DOHH2 (cell line): ENCODE measurements at regions not wholly inside any gene's neighbourhood (a gene's known extent, or its start where the extent isn't known, plus 50 kb on each side); places are given as distances from the start of the nearest gene placed in this dataset.

ENCODE experiments used
- H3F3A ChIP-seq: fragments of 200-600 bp; sonication (generic), shearing (Covaris generic); 2 replicates; pipeline ENCODE4 v1.6.0; 2016; ENCODE audit warnings: antibody characterized with exemption, mild to moderate bottlenecking; ENCODE audit not compliant: control insufficient read depth, insufficient read depth
- H3K27ac ChIP-seq: fragments of 200-600 bp; sonication (generic); 2 replicates; pipeline ENCODE4 v1.5.1; 2014; ENCODE audit warnings: low read depth, mild to moderate bottlenecking, low read length, moderate library complexity
- H3K27me3 ChIP-seq: fragments of 200-600 bp; sonication (generic); 2 replicates; pipeline ENCODE4 v1.6.1; 2014; ENCODE audit warnings: mild to moderate bottlenecking, low read length, mixed read lengths; ENCODE audit not compliant: control insufficient read depth
- H3K36me3 ChIP-seq: fragments of 200-600 bp; sonication (generic); 2 replicates; pipeline ENCODE4 v1.6.1; 2014; ENCODE audit warnings: mild to moderate bottlenecking, low read length, moderate library complexity, mixed read lengths; ENCODE audit not compliant: control insufficient read depth
- H3K4me1 ChIP-seq: fragments of 200-600 bp; sonication (generic); 2 replicates; pipeline ENCODE4 v1.6.1; 2014; ENCODE audit warnings: mild to moderate bottlenecking, low read length, mixed read lengths; ENCODE audit not compliant: control insufficient read depth
- H3K4me2 ChIP-seq: fragments of 200-600 bp; sonication (generic); 2 replicates; pipeline ENCODE4 v1.6.0; 2014; ENCODE audit warnings: mild to moderate bottlenecking, low read length, moderate library complexity
- H3K4me3 ChIP-seq: fragments of 200-600 bp; sonication (generic); 2 replicates; pipeline ENCODE4 v1.5.1; 2014; ENCODE audit warnings: mild to moderate bottlenecking, low read length, mixed read lengths
- H3K79me2 ChIP-seq: fragments of 200-600 bp; sonication (generic); 2 replicates; pipeline ENCODE4 v1.6.1; 2014; ENCODE audit warnings: mild to moderate bottlenecking, low read length, mixed read lengths; ENCODE audit not compliant: control insufficient read depth
- H3K9me2 ChIP-seq: fragments of 200-600 bp; sonication (generic); replicated peaks from 2 replicates; pipeline ENCODE4 v1.6.1; 2014; ENCODE audit warnings: mild to moderate bottlenecking, low read length, mixed read lengths; ENCODE audit not compliant: control insufficient read depth
- H3K9me3 ChIP-seq: fragments of 200-600 bp; sonication (generic); 2 replicates; pipeline ENCODE4 v1.6.1; 2014; ENCODE audit warnings: antibody characterized with exemption, low read length, mixed read lengths; ENCODE audit not compliant: control insufficient read depth, insufficient read depth
- H4K20me1 ChIP-seq: fragments of 200-600 bp; sonication (generic); 2 replicates; pipeline ENCODE4 v1.6.0; 2014; ENCODE audit warnings: low read depth, mild to moderate bottlenecking, antibody characterized with exemption, low read length, moderate library complexity; ENCODE audit not compliant: control insufficient read depth, insufficient read depth
- EZH2phosphoT487 ChIP-seq: fragments of 200-600 bp; sonication (generic); IDR thresholded peaks from 2 replicates; pipeline ENCODE4 v1.6.1; 2017; ENCODE audit warnings: borderline replicate concordance, mild to moderate bottlenecking, antibody characterized with exemption, low read length, moderate library complexity, mixed read lengths
- TF ChIP-seq, protein P1 (sequence below): fragments of 200-600 bp; sonication (generic); IDR thresholded peaks from one replicate; pipeline ENCODE4 v1.5.1; 2014; ENCODE audit warnings: antibody characterized with exemption, mild to moderate bottlenecking, low read depth, low read length; ENCODE audit not compliant: poor library complexity, severe bottlenecking

DNA sequence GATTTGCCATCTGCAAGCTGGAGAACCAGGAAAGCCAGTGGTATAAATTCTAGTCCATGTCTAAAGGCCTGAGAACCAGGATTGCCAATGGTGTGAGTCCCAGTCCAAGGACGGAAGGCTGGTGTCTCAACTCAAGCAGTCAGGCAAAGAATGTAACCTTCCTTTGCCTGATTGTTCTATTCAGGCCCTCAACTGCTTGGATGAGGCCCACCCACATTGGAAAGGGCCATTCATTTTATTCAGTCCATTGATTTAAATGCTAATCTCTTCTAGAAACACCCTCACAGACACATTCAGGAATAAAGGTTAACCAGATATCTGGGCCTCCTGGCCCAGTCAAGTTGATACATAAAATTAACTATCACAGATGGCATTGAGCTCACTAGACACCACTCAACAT, 427.8 kb downstream of the ZNF608 start:
- no peaks in the 10 kb centered on the region for H4K20me1 ChIP-seq

DNA sequence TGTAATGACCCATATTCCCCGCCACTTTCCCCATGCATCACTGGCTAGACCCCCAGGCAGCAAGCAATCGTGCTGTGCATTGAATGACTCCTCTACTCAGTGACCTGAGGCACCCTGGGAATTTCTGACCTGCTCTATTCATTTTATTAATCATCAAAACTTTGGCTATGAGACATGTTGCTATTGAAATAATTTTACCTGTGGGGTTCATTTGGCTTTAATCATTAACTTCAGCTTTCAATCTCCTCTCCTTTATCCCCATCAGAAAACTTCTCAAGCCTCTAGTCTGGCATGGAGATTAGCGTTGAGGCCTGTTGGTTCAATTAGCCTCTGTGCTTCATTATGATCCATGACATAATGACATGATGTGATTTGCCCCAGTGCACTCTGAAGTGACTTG, 429.0 kb downstream of the ZNF608 start:
- Histone ChIP-seq H3K4me1 (no peaks in the 10 kb centered on the region), H3K27me3 (no peaks in the 10 kb centered on the region), H3K9me2 (no peaks in the 10 kb centered on the region), H3K79me2 (no peaks in the 10 kb centered on the region), H4K20me1 (no peaks in the 10 kb centered on the region), H3K27ac (no peak overlapping the region), H3F3A (no peaks in the 10 kb centered on the region), H3K9me3 (no peaks in the 10 kb centered on the region), H3K4me2 (no peak overlapping the region), H3K36me3 (no peaks in the 10 kb centered on the region), H3K4me3 (no peak overlapping the region)
- TF ChIP-seq, protein P1, sequence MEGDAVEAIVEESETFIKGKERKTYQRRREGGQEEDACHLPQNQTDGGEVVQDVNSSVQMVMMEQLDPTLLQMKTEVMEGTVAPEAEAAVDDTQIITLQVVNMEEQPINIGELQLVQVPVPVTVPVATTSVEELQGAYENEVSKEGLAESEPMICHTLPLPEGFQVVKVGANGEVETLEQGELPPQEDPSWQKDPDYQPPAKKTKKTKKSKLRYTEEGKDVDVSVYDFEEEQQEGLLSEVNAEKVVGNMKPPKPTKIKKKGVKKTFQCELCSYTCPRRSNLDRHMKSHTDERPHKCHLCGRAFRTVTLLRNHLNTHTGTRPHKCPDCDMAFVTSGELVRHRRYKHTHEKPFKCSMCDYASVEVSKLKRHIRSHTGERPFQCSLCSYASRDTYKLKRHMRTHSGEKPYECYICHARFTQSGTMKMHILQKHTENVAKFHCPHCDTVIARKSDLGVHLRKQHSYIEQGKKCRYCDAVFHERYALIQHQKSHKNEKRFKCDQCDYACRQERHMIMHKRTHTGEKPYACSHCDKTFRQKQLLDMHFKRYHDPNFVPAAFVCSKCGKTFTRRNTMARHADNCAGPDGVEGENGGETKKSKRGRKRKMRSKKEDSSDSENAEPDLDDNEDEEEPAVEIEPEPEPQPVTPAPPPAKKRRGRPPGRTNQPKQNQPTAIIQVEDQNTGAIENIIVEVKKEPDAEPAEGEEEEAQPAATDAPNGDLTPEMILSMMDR: no peak
- TF ChIP-seq EZH2phosphoT487: no peak

More for the DNA sequence above, 427.8 kb downstream of the ZNF608 start:
- Histone ChIP-seq H3F3A (no peaks in the 10 kb centered on the region), H3K4me3 (no peak overlapping the region), H3K9me3 (no peaks in the 10 kb centered on the region), H3K9me2 (no peaks in the 10 kb centered on the region), H3K27ac (no peak overlapping the region), H3K79me2 (no peaks in the 10 kb centered on the region), H3K4me1 (no peaks in the 10 kb centered on the region), H3K36me3 (no peaks in the 10 kb centered on the region), H3K4me2 (no peak overlapping the region), H3K27me3 (no peaks in the 10 kb centered on the region)
- no peak for TF ChIP-seq EZH2phosphoT487
- TF ChIP-seq, protein P1: no peak

DNA sequence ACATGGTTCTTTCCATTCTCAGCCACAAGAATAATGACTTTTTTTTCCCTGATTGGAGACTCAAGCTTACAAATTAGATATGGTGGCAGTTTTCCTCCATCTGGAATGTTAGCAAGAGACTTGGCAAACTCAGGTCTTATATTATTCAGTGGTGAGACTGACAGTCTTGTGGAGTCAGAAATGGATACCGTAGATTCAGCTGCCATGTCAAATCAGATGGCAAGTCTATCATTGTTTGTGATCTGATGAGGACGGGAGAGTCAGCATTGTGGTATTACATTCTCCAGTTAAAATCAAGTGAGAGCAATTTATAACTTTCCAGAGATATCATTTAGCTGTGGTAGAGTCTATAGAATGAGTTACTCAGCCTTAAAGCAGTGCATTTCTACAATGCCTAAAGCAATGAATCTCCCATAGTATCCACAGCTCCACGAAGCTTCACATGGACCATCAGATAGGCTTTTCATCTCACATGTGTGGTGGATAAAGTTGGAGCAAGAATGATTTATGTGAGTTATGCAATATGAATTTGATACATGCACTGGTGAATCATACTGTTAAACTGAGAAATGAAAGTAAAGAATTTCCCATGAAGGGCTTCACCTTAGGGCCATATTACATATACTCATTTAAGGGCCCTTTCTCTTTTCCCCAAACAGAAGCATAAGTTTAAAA, 430.6 kb downstream of the ZNF608 start:
- Histone ChIP-seq H3K36me3 (no peaks in the 10 kb centered on the region), H3K4me1 (no peaks in the 10 kb centered on the region), H4K20me1 (no peaks in the 10 kb centered on the region), H3K9me2 (no peaks in the 10 kb centered on the region), H3K4me3 (no peak overlapping the region), H3F3A (no peaks in the 10 kb centered on the region), H3K4me2 (no peak overlapping the region), H3K79me2 (no peaks in the 10 kb centered on the region), H3K27ac (no peak overlapping the region), H3K27me3 (no peaks in the 10 kb centered on the region), H3K9me3 (no peaks in the 10 kb centered on the region)
- no peak for TF ChIP-seq EZH2phosphoT487
- TF ChIP-seq, protein P1: no peak
